Keratinocyte (primary cell): ENCODE measurements at regions not wholly inside any gene's neighbourhood (a gene's known extent, or its start where the extent isn't known, plus 50 kb on each side); places are given as distances from the start of the nearest gene placed in this dataset.

Source experiments
- DNase-seq: peaks from one replicate; pipeline ENCODE4 v3.0.0-alpha.2; 2011; ENCODE audit warnings: low read depth, missing footprints, low spot score
- FAIRE-seq: peaks from 2 replicates; lab custom pipeline; 2011; peaks lifted over from hg19 to GRCh38; lab: Jason Lieb, UNC
- H2AFZ ChIP-seq: 2 replicates; pipeline ENCODE4 v1.6.0; 2012; ENCODE audit warnings: low read length, control low read depth, inconsistent platforms; ENCODE audit not compliant: control insufficient read depth
- H3K27ac ChIP-seq: 2 replicates; pipeline ENCODE4 v1.5.1; 2011; ENCODE audit warnings: low read length; ENCODE audit not compliant: control insufficient read depth, insufficient read depth
- H3K27me3 ChIP-seq: 3 replicates; pipeline ENCODE4 v1.6.0; 2011; ENCODE audit warnings: low read length; ENCODE audit not compliant: control insufficient read depth, insufficient read depth; ENCODE audit errors: extremely low read depth
- H3K36me3 ChIP-seq, 2 experiments: 2 replicates in 1 of 2; 3 replicates in 1 of 2; pipeline ENCODE4 v1.5.1; 2011; ENCODE audit warnings: low read length in 2 of 2, mild to moderate bottlenecking in 1 of 2; ENCODE audit not compliant: control insufficient read depth in 2 of 2, insufficient read depth in 2 of 2; ENCODE audit errors: extremely low read depth in 1 of 2
- H3K4me1 ChIP-seq: 3 replicates; pipeline ENCODE4 v1.5.1; 2011; ENCODE audit warnings: low read length; ENCODE audit not compliant: control insufficient read depth, insufficient read depth; ENCODE audit errors: extremely low read depth
- H3K4me2 ChIP-seq: 3 replicates; pipeline ENCODE4 v1.6.0; 2011; ENCODE audit warnings: low read depth, low read length; ENCODE audit not compliant: control insufficient read depth, insufficient read depth; ENCODE audit errors: extremely low read depth
- H3K4me3 ChIP-seq, 3 experiments: fragments of 200-600 bp in 1 of 3; sonication (generic) in 1 of 3; 2 replicates in 2 of 3; 3 replicates in 1 of 3; pipeline ENCODE4 v1.5.1; 2011 to 2016; ENCODE audit warnings: low read length in 3 of 3, mild to moderate bottlenecking in 3 of 3, control low read depth in 2 of 3, inconsistent platforms in 1 of 3, low read depth in 1 of 3, mixed read lengths in 1 of 3, mixed run types in 1 of 3, moderate library complexity in 1 of 3; ENCODE audit not compliant: control insufficient read depth in 2 of 3, insufficient read depth in 2 of 3; ENCODE audit errors: extremely low read depth in 1 of 3
- H3K79me2 ChIP-seq: 2 replicates; pipeline ENCODE4 v1.6.0; 2012; ENCODE audit warnings: low read length; ENCODE audit not compliant: control insufficient read depth, insufficient read depth
- H3K9ac ChIP-seq: 3 replicates; pipeline ENCODE4 v1.6.0; 2011; ENCODE audit warnings: low read length; ENCODE audit not compliant: control insufficient read depth, insufficient read depth; ENCODE audit errors: extremely low read depth
- H3K9me1 ChIP-seq: 3 replicates; pipeline ENCODE4 v1.6.0; 2011; ENCODE audit warnings: low read length; ENCODE audit not compliant: control insufficient read depth, insufficient read depth; ENCODE audit errors: extremely low read depth
- H3K9me3 ChIP-seq: 2 replicates; pipeline ENCODE4 v1.5.1; 2012; ENCODE audit warnings: low read depth, low read length; ENCODE audit not compliant: control insufficient read depth
- H4K20me1 ChIP-seq: 3 replicates; pipeline ENCODE4 v1.6.0; 2011; ENCODE audit warnings: low read length; ENCODE audit not compliant: control insufficient read depth, insufficient read depth; ENCODE audit errors: extremely low read depth
- CTCF ChIP-seq, 3 experiments: IDR thresholded peaks in 1 of 3; conservative IDR thresholded peaks in 1 of 3; optimal IDR thresholded peaks in 1 of 3; 2 replicates in 2 of 3; 3 replicates in 1 of 3; pipeline versions ENCODE3 to v1.5.1; 2011; ENCODE audit warnings: low read length in 3 of 3, mild to moderate bottlenecking in 3 of 3, moderate library complexity in 2 of 3, control low read depth in 1 of 3, inconsistent platforms in 1 of 3; ENCODE audit not compliant: insufficient read depth in 2 of 3; ENCODE audit errors: extremely low read depth in 1 of 3
- EZH2 ChIP-seq: IDR thresholded peaks from one replicate; pipeline ENCODE4 v1.6.1; 2012; ENCODE audit warnings: inconsistent platforms, mild to moderate bottlenecking, low read length, moderate library complexity
- dilution Hi-C: fragments of 300-500 bp; cut with MboI; formaldehyde crosslinking; loops from one replicate; pipeline ENCODE4 v1.7.0; 2020; ENCODE audit warnings: low sequenced_read_pairs; ENCODE audit not compliant: extremely low pct_ligation_motif_present

- H3K4me3 ChIP-seq = no peak overlapping the region
- no peak overlapping the region for H2AFZ ChIP-seq
- dilution Hi-C loops = no loop called here
- H3K36me3 ChIP-seq = no peaks in the 10 kb centered on the region
- TF ChIP-seq EZH2 = no peak
- no peak for TF ChIP-seq CTCF (optimal IDR thresholded peaks at IDR 0.05 in 1 of 3, IDR thresholded peaks at IDR 0.05 in 1 of 3, conservative IDR thresholded peaks at IDR 0.05 in 1 of 3; ENCODE audit: extremely low read depth in 1 of 3, insufficient read depth in 2 of 3, low read length in 3 of 3)
- no peaks in the 10 kb centered on the region for H3K9me3 ChIP-seq
- H3K27me3 ChIP-seq = peaks cover 4% of the 10 kb centered on the region
- FAIRE-seq (no peak), DNase-seq (no peak)
- H3K9ac ChIP-seq = no peak overlapping the region
- no peaks in the 10 kb centered on the region for H3K9me1 ChIP-seq
- H3K4me2 ChIP-seq = no peak overlapping the region
- no peak overlapping the region for H3K27ac ChIP-seq
- H4K20me1 ChIP-seq = no peaks in the 10 kb centered on the region
- H3K4me1 ChIP-seq = no peaks in the 10 kb centered on the region
- no peaks in the 10 kb centered on the region for H3K79me2 ChIP-seq
Measured at GRCh38 chr6:3654436-3654835, 97.1 kb downstream of the PXDC1 start.

- no peak for TF ChIP-seq EZH2
- no peak for TF ChIP-seq CTCF (optimal IDR thresholded peaks at IDR 0.05 in 1 of 3, IDR thresholded peaks at IDR 0.05 in 1 of 3, conservative IDR thresholded peaks at IDR 0.05 in 1 of 3; ENCODE audit: extremely low read depth in 1 of 3, insufficient read depth in 2 of 3, low read length in 3 of 3)
Measured at GRCh38 chr6:3653528-3654070, 97.9 kb downstream of the PXDC1 start.

More at GRCh38 chr6:3653528-3654070, 97.9 kb downstream of the PXDC1 start:
- dilution Hi-C loops = no loop called here
- Histone ChIP-seq H3K27me3 (peaks cover 3% of the 10 kb centered on the region), H4K20me1 (no peaks in the 10 kb centered on the region), H3K9ac (no peak overlapping the region), H3K4me1 (no peaks in the 10 kb centered on the region), H3K79me2 (no peaks in the 10 kb centered on the region), H3K4me3 (no peak overlapping the region), H3K4me2 (no peak overlapping the region), H3K36me3 (no peaks in the 10 kb centered on the region), H3K9me1 (no peaks in the 10 kb centered on the region), H2AFZ (no peak overlapping the region), H3K9me3 (no peaks in the 10 kb centered on the region), H3K27ac (no peak overlapping the region)
- DNase-seq (no peak), FAIRE-seq (no peak)
